SK-N-MC (cell line): ENCODE measurements at regions not wholly inside any gene's neighbourhood (a gene's known extent, or its start where the extent isn't known, plus 50 kb on each side); places are given as distances from the start of the nearest gene placed in this dataset.

Experiments used
- EZH2 ChIP-seq: fragments of 200-600 bp; sonication (generic); IDR thresholded peaks from one replicate; pipeline ENCODE4 v1.6.1; 2017; ENCODE audit warnings: antibody characterized with exemption
- POLR2AphosphoS5 ChIP-seq: IDR thresholded peaks from 2 replicates; pipeline ENCODE4 v1.6.1; 2012; ENCODE audit warnings: mild to moderate bottlenecking, low read depth, low read length, borderline replicate concordance

DNA sequence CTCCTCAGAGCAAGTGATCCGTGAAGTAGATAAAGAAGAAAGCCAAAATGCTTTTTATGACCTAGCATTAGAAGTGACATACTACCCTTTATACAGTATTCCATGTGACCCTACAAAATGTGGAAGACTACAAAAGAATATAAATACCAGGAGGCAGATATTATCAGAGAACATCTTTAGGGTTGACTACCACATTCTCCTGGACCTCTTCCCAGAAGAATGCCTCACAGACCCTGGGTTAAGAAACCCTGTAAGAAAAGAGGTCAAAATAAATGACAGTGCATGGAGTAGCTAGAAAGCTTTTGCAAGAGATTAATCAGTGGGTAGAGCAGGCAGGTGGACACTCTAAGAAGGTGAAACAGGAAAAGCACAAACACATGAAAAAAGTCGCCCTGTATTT lies 69.2 kb downstream of the FANCF start:
- TF ChIP-seq POLR2AphosphoS5 (no peak), EZH2 (no peak)
